NCI-H345 (cell line): ENCODE measurements at regions not wholly inside any gene's neighbourhood (a gene's known extent, or its start where the extent isn't known, plus 50 kb on each side); places are given as distances from the start of the nearest gene placed in this dataset.
"Not testable (repeated sequence)": the region's sequence is repeated elsewhere in the genome, so short reads cannot be mapped to it uniquely, and the experiment has no call there.

Experiments used
- DNase-seq: peaks from one replicate; lab custom pipeline; 2025; lab: John Stamatoyannopoulos, UW

DNA sequence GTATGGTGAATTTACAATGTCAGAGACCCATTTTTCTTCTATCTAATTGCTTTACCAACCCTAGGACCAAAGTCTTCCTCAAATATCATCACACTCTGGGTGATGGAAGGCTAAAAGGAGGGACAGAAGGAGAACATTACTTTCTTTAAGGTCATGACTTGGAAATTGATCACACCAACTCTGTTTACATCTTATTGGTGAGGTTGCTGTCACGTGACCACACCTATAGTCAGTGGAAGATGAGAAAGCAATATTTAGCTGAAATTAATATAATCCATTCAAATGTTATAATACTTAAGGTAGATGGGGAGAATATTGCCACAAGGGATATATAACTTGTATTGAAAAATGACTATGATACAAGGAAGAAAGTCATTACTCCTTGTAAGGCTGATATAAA is 183.6 kb upstream of the SMIM30 start:
- no peak for DNase-seq

DNA sequence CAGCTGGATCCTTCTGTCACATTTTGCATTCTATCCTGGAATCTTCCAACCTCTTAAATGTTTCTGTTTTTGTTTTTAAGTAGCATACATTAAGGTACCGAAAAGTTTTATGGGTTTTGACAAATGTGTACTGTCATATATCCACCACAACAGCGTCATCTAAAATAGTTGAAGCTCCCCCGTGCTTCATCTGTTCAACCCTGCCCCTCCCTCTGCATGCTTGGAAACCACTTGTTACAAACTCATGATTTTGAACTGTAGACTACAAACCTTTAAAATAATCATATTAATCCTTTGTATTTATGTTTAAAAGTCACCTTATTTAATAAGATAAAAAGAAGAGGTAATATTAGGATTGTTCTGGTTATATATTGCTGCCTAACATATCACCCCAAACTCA is 182.8 kb upstream of the SMIM30 start:
- DNase-seq: no peak

DNA sequence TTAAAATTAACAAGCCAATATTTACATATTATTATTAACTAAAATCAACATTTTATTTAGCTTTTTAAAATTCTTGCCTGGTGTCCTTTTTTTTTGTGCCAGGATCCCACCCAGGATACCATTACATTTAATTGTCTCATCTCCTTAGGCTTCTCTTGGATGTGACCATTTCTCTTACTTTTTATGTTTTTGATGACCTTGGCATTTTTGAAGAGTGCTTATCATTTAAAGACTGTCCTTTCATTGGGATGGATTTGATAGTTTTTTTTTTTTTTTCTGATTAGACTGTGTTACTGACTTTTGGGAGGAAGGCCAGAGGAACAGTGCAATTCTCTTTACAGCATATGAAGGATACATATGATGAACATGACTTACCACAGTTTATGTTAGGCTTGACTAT is 181.4 kb upstream of the SMIM30 start:
- no peak for DNase-seq

DNA sequence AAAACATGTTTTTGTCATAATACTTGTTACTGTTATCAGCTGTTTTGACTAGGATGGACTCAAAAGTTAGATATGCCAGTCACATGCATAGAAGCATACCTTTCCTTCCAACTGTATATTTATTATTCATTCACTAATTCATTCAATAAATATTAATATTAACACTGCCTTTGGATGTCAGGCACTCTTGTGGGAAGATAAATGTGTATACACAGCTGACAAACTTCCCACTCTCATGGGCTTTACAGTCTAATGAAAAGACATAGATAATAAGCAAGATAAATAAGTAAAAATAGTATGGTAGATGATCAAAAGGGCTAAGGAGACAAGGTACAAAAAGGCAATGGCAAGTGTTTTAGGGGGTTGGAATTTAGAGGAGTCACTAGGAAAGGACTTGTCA is 180.1 kb upstream of the SMIM30 start:
- no peak for DNase-seq

DNA sequence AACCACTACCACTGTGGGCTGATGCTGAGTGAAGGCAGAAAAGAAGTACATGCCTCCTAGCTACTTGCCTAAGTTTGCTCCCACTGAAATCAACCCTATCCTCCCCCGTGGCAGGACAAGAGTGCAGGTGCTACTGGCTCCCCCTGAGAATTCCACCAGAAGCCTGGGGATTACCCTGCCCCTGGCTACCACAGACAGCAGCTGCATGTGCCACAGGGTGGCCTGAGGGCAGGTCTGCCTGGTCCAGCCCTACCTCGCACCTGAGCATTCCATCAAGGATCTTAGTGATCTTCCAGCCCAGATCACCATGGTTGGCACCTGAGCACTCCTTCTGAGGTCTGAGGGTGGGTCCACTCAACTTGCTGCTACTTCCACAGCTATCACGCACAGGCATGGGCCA is 176.4 kb upstream of the SMIM30 start:
- DNase-seq: no peak

DNA sequence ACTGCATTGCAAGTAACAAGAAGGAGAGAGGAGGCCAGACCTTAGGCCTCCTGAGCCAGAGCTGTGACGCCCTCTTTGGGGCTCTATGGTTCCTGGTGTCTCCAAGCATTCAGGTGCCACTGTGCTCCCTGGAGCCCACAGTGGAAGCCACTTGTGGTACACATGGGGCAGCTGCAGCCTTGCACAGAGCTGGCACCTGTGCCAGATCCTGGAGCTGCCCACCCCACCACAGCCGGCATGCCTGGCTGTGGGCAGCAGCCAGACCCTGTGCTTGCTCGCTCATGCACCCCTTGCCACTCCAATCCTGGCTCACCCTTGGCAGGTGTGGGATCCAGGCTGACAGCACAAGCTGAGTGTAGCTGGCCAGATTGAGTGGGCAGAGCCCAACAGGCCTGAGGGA is 173.8 kb upstream of the SMIM30 start:
- DNase-seq: no peak

DNA sequence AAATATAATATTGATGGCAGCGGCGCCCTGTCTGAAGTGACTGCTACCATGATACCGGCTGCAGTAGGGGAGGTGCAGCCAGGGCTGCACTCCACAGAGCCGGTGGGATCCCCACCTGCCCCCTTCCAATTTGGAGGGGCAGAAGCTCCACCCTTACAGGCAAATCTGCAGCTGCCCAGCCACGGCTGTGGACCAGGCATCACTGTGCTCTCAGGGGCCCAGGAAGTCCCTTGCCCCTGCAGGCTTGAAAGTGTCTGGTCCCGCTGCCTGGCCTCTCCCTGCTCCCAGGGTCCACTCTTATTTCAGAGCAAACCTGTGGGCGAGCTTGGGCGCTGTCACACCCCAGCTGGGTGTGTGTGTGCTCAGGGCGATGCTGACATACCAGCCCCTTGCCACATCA is 172.7 kb upstream of the SMIM30 start:
- DNase-seq: no peak

DNA sequence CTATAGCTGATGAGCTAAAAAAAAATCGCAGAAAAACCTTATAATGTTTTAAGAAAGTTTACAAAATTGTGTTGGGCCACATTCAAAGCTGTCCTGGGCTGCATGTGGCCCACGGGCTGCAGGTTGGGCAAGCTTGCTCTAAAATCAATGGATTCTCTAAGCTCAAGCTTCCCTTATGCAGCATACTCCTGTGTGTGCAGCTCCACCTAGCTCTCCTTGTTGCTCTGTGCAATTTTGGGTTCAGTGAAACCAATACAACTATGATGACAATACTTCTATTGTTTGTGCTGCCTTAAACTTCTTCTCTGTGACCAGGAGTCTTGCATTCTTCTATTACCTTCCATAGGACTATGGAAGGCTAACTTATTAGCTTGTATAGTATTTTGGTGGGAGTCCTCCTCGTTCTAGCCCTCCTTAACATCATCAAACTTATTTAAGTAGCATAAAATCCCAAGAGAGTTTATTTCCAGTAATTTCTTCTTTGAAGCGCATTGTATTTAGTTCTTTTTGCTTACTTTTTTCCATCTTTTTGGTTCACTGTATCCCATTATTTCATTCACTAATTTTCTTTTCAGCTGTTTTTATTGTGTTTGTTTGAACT is 170.9 kb upstream of the SMIM30 start:
- peak; percentile 33 for DNase-seq

DNA sequence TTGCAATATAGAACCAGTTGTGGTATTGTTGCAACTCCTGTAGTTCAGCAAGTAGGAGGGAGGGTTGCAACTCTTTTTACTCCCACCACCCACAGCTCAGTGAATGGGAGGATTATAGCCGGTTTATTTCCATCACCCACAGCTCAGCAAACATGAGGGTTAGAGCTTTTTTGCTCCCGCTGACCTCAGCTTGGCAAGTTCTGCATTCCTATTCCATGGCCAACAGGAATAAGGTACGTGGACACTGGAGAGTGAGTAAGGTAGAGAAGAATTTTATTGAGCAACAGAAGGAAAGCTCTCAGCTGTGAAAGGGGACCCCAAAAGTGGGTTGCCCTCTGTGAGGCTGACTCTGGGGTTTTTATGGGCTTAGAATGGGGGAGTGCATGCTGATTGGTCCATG is 167.1 kb upstream of the SMIM30 start:
- no peak for DNase-seq

DNA sequence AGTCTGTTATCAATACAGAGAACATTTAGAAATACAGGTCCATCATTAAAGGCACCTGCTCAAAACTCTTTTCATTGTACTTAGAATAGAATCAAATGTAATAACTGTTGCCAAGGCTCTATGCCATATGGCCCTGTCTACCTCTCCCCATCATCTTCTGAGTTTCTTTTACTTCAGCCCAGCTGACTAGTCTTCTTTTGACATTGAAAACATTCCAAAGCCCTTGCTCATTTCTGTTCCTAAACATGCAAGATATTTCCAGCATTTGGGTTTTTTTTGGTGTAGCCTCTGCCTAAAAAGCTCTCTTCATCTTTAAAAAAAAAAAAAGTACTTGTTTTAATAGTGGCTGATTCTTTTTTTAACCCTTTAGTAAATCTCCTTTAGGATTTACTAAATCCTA is 165.5 kb upstream of the SMIM30 start:
- DNase-seq: no peak

DNA sequence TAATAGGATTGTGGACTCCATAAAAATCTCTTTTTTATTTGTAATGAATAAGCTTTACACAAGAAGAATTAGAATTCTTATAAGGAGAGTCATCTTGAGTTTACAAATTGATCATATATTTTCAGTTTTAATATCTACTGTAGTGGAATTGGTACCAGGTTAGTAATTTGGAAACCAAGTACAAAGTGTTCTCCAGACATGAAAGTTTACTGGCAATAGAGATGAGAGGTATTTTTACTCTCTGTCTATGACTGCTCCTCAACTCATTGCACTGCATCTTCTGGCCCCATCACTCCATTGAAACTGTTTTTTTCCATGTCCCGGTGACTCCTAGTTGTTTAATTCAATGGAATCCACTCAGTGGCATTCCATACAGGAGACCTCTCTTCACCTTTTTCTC is 164.5 kb upstream of the SMIM30 start:
- DNase-seq: no peak

DNA sequence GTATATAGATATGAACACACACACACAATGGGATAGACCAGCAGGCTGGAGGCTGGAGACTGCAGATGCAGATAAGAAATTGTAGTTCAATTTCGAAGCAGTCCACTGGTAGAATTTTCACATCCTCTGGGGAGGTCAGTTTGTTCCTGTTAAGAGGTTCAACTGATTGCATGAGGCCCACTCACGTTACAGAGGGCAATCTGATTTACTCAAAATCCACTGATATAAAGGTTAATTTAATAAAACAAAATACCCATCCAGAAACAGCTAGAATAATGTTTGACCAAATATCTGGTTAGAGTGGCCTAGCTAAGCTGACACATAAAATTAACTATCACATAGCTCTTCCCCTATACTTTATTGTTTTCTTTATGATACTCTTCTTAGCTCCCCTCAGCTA is 162.9 kb upstream of the SMIM30 start:
- no peak for DNase-seq

DNA sequence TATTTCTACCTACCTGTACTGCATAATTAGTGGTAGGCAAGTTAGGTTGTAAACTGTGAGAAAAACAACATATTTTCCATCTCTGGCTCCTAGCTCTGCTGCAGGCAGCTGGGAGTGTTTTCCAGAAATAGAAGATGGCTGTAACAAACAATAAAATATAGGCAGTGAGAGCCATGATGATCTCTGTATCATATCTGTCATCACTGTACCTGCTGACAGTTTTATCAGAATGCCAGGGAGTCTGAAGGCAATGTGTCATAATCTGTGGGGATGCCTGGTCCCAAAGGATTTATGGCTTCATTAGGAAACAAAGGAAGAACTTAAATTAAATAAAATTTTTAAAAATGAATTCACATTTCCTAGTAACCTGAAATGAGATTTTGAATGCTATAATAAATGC is 160.9 kb upstream of the SMIM30 start:
- DNase-seq: no peak

DNA sequence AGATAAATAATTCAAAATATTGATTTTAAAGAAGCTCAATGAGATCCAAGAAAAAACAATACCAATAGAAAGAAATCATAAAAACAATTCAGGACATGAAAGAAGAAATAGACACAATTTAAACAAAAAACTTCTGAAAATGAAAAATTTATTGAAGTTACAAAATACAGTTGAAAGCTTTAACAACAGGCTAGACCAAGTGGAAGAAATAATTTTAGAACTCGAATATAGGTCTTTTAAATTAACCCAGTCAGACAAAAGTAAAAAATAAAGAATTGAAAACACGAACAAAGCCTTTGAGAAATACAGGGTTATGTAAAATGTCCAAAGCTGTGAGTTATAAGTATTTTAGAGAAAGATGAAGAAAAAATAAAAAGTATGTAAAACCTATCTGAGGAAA is 152.4 kb upstream of the SMIM30 start:
- no peak for DNase-seq

DNA sequence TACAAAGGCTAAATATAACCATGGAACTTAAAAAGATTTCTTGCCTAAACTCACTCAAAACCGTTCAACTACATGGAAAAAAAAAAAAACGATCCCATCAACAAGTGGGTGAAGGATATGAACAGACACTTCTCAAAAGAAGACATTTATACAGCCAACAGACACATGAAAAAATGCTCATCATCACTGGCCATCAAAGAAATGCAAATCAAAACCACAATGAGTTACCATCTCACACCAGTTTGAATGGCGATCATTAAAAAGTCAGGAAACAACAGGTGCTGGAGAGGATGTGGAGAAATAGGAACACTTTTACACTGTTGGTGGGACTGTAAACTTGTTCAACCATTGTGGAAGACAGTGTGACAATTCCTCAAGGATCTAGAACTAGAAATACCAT is 151.2 kb upstream of the SMIM30 start:
- DNase-seq: not testable (repeated sequence)

DNA sequence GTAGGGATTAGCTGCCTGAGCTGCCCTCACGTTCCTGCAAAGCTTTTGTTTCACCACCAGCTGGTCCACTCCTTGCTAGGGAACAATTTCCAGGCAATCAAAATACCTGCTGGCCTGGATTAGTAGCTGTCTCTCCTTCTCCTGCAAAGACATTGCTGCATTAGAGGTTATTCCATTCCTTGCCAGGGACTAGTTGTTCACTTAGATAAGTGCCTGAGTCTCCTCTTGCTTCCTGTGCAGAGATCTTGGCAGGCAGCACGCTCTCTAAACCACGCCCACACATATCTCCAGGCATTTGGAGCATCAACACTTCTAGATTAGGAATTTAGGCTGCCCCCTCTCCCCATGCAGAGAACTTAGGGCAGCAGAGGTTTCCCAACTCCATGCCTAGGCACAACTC is 150.4 kb upstream of the SMIM30 start:
- DNase-seq: no peak

DNA sequence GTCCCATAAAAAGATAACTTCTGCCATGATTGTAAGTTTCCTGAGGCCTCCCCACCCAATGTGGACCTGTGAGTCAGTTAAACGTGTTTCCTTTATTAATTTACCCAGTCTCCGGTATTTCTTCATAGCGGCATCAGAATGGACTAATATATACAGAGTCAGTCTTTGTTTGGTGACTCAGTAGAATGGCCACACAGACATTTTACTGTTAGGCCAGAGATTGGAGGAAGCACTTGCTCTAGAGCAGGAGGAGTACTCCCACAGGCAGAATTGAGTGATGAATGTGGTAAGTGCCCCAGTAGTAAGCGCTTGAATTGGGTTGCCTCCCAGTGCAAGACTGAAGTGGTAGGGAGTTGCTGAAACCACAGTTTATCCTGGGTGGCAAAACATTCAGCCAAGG is 149.5 kb upstream of the SMIM30 start:
- no peak for DNase-seq

DNA sequence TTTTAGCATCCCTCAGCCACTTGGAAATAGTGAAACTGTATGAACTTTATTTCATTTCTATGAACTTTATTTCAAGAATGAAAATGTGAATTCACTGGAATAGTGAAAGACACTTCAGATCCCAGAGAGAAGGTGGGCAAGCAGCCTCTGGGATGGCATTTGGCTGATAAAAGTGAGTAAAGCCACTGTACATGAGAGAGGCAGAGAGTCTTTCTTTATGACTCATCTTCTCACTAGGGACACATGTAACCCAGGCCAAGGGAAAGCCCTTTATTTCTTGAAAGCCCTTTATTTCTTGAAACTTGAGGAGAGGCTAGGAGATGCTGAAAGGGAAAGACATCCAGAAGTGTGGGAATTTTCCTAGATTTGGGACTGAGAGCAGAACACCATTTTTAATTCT is 148.9 kb upstream of the SMIM30 start:
- no peak for DNase-seq

DNA sequence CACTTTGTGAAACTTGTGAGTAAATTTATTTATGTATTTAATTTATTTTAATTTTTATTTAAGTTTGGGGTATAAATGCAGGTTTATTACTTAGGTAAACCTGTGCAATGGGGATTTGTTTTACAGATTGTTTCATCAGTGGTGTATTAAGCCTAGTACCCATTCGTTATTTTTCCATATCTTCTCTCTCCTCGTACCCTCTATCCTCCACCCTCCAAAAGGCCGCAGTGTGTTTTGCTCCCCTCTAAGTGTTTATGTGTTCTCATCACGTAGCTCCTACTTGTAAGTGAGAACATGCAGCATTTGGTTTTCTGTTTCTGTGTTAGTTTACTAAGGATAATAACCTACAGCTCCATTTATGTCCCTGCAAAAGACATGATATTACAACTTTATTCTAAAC is 145.4 kb upstream of the SMIM30 start:
- no peak for DNase-seq

DNA sequence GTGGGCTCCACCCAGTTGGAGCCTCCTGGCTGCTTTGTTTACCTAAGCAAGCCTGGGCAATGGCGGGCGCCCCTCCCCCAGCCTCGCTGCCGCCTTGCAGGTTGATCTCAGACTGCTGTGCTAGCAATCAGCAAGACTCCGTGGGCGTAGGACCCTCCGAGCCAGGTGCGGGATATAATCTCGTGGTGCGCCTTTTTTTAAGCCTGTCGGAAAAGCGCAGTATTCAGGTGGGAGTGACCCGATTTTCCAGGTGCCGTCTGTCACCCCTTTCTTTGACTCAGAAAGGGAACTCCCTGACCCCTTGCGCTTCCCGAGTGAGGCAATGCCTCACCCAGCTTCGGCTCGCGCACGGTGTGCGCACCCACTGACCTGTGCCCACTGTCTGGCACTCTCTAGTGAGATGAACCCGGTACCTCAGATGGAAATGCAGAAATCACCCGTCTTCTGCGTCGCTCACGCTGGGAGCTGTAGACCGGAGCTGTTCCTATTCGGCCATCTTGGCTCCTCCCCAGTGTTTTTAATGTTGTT is 144.9 kb upstream of the SMIM30 start:
- DNase-seq: not testable (repeated sequence)

DNA sequence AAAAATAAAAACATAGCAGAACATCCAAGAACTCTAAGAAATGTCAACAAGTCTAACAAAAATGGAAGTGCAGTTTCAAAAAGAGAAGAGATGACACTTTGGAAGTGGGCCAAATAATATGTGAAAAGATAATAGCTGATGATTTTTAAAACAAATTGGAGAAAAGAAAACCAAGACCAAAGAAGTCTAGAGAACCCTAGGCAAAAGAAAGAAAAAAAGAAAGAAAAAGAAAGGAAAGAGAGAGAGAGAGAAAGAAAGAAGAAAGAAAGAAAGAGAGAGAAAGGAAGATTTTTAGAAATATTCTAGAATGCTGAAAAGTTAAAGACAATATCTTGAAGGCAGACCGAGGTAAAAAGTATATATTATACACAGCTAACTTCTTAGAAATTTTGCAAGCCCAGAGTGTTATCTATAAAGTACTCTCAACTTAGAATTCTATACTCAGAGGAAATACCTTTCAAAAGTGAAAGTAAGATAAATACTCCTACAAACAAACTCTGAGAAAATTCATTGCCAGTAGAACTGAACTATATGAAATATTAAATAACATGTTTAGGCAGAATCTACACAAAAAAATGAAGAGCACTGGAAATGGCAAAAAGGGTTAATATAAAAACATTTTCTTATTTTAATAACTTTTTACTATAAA is 138.7 kb upstream of the SMIM30 start:
- no peak for DNase-seq

DNA sequence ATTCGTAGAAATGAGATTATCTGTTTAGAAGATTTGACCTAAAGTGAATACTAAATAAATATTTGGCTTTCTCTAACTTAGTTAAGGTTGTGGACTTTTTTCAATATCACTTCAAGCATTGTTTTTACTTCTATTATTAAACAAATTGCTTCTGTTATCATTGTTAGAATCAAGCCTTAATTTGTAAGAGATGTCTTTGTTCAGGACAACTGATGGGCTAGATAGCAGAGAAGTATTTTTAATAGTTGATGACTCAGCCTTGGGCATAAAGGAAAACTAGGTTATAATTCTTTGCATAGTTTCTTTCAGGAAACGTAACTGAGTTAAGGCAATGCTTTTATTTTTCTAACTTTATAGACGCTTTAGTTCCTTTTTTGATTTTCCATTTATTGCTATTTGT is 128.8 kb upstream of the SMIM30 start:
- no peak for DNase-seq

DNA sequence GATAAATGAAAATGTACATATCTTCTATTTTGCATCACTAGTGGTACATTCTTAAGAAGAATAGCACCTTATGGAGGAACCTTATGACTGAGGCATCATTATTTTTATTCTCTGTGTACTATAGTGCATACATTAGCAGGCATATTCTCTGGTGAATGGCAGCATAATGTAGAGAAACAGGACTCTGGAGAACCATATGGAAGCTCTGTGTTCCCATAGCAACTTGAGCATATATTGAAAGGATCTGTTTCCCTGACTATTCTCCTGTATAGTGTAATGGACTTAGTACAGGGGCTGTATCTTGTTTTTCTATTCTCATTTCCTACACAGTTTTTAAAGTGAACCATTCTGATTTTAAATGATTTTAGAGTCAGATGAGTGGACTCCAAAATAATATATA is 128.4 kb upstream of the SMIM30 start:
- no peak for DNase-seq

DNA sequence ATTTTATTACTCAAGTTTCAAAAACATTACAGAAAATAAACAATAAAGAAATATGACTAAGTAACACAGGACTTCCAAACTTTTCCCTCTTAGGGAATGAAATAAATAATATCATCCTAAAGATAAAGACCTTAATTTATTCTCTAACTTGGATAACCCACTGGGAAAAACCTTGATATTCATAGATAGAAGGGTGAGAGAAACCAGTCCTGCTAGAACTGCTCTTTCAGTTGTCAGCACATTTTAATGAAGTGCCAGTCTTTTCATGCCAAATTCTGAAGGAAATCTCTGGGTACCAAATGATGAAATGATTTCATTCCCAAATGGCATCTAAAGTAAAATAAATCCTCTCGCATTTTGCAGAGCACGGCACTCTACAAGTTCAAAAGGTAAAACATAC is 114.5 kb upstream of the SMIM30 start:
- no peak for DNase-seq
